BLaER1 treated with 17β-estradiol and CSF1 and Interleukin-3, amounts not matched to agents 10 nM and 100 nM (cell line): ENCODE measurements at regions not wholly inside any gene's neighbourhood (a gene's known extent, or its start where the extent isn't known, plus 50 kb on each side); places are given as distances from the start of the nearest gene placed in this dataset.

Source experiments
- H3K27ac ChIP-seq, 11 experiments: shearing (Covaris generic); formaldehyde crosslinking; 2 replicates each; pipeline ENCODE4 v1.8.1; 2022
- H3K27me3 ChIP-seq, 11 experiments: shearing (Covaris generic); formaldehyde crosslinking; 2 replicates each; pipeline ENCODE4 v1.8.1; 2022
- H3K36me3 ChIP-seq, 11 experiments: shearing (Covaris generic); formaldehyde crosslinking; 2 replicates each; pipeline ENCODE4 v1.8.1; 2022
- H3K4me1 ChIP-seq, 10 experiments: shearing (Covaris generic); formaldehyde crosslinking; 2 replicates each; pipeline ENCODE4 v1.8.1; 2022
- H3K4me2 ChIP-seq, 11 experiments: shearing (Covaris generic); formaldehyde crosslinking; 2 replicates each; pipeline ENCODE4 v1.8.1; 2022
- H3K4me3 ChIP-seq, 10 experiments: shearing (Covaris generic); formaldehyde crosslinking; 2 replicates each; pipeline ENCODE4 v1.8.1; 2022
- H3K9ac ChIP-seq, 11 experiments: shearing (Covaris generic); formaldehyde crosslinking; 2 replicates each; pipeline ENCODE4 v1.8.1; 2022
- H3K9me3 ChIP-seq, 11 experiments: shearing (Covaris generic); formaldehyde crosslinking; replicated peaks in 1 of 11; 2 replicates each; pipeline ENCODE4 v1.8.1; 2022
- H4K20me1 ChIP-seq, 11 experiments: shearing (Covaris generic); formaldehyde crosslinking; 2 replicates each; pipeline ENCODE4 v1.8.1; 2022
- Cebpa-rat ChIP-seq, 11 experiments: shearing (Covaris generic); IDR thresholded peaks; 2 replicates each; pipeline ENCODE4 v1.8.1; 2022

GRCh38 chr2:196478588-196478987 is 160.9 kb upstream of the CCDC150 start:
- Histone ChIP-seq H3K4me1 (no peaks in the 10 kb centered on the region), H3K27me3 (no peaks in the 10 kb centered on the region), H3K4me3 (no peak overlapping the region), H3K27ac (no peak overlapping the region), H4K20me1 (no peaks in the 10 kb centered on the region), H3K36me3 (no peaks in the 10 kb centered on the region), H3K4me2 (no peak overlapping the region), H3K9me3 (no peaks in the 10 kb centered on the region), H3K9ac (no peak overlapping the region)
- TF ChIP-seq Cebpa-rat (IDR thresholded peaks at IDR 0.05) = no peak

GRCh38 chr2:196479350-196479749 is 160.2 kb upstream of the CCDC150 start:
- no peak overlapping the region for H3K9ac ChIP-seq

GRCh38 chr2:196480653-196481323 is 158.7 kb upstream of the CCDC150 start:
- H3K36me3 ChIP-seq = no peaks in the 10 kb centered on the region
- TF ChIP-seq Cebpa-rat (IDR thresholded peaks at IDR 0.05) = no peak
- H3K4me2 ChIP-seq = no peak overlapping the region
- H3K4me1 ChIP-seq = no peaks in the 10 kb centered on the region
- no peak overlapping the region for H3K27ac ChIP-seq
- H3K4me3 ChIP-seq = no peak overlapping the region
- no peaks in the 10 kb centered on the region for H3K27me3 ChIP-seq
- no peak overlapping the region for H3K9ac ChIP-seq
- no peaks in the 10 kb centered on the region for H4K20me1 ChIP-seq
- H3K9me3 ChIP-seq = no peaks in the 10 kb centered on the region

More at GRCh38 chr2:196479350-196479749, 160.2 kb upstream of the CCDC150 start:
- H3K4me1 ChIP-seq = no peaks in the 10 kb centered on the region
- no peak overlapping the region for H3K27ac ChIP-seq
- no peaks in the 10 kb centered on the region for H4K20me1 ChIP-seq
- H3K27me3 ChIP-seq = no peaks in the 10 kb centered on the region
- H3K4me2 ChIP-seq = no peak overlapping the region
- no peak overlapping the region for H3K4me3 ChIP-seq
- TF ChIP-seq Cebpa-rat (IDR thresholded peaks at IDR 0.05) = no peak
- H3K36me3 ChIP-seq = no peaks in the 10 kb centered on the region
- no peaks in the 10 kb centered on the region for H3K9me3 ChIP-seq

GRCh38 chr2:196481324-196481697 is 158.2 kb upstream of the CCDC150 start:
- Histone ChIP-seq H3K4me1 (no peaks in the 10 kb centered on the region), H3K27me3 (no peaks in the 10 kb centered on the region), H3K4me2 (no peak overlapping the region), H3K36me3 (no peaks in the 10 kb centered on the region), H4K20me1 (no peaks in the 10 kb centered on the region), H3K27ac (no peak overlapping the region), H3K4me3 (no peak overlapping the region), H3K9me3 (no peaks in the 10 kb centered on the region), H3K9ac (no peak overlapping the region)
- TF ChIP-seq Cebpa-rat (IDR thresholded peaks at IDR 0.05) = no peak

GRCh38 chr2:196482119-196483065 is 157.1 kb upstream of the CCDC150 start:
- no peaks in the 10 kb centered on the region for H4K20me1 ChIP-seq
- no peaks in the 10 kb centered on the region for H3K4me1 ChIP-seq
- no peak for TF ChIP-seq Cebpa-rat (IDR thresholded peaks at IDR 0.05)
- H3K4me3 ChIP-seq = no peak overlapping the region
- no peaks in the 10 kb centered on the region for H3K27me3 ChIP-seq
- no peaks in the 10 kb centered on the region for H3K36me3 ChIP-seq
- no peak overlapping the region for H3K9ac ChIP-seq
- H3K27ac ChIP-seq = no peak overlapping the region
- no peak overlapping the region for H3K4me2 ChIP-seq
- no peaks in the 10 kb centered on the region for H3K9me3 ChIP-seq

GRCh38 chr2:196486146-196486545 is 153.4 kb upstream of the CCDC150 start:
- Histone ChIP-seq H3K9me3 (no peaks in the 10 kb centered on the region), H3K27ac (no peak overlapping the region), H3K4me2 (no peak overlapping the region), H3K9ac (no peak overlapping the region), H3K4me3 (no peak overlapping the region), H4K20me1 (no peaks in the 10 kb centered on the region), H3K4me1 (no peaks in the 10 kb centered on the region), H3K36me3 (no peaks in the 10 kb centered on the region), H3K27me3 (no peaks in the 10 kb centered on the region)
- no peak for TF ChIP-seq Cebpa-rat (IDR thresholded peaks at IDR 0.05)

GRCh38 chr2:196487417-196487816 is 152.1 kb upstream of the CCDC150 start:
- no peak overlapping the region for H3K27ac ChIP-seq
- H3K9ac ChIP-seq = no peak overlapping the region
- H3K27me3 ChIP-seq = no peaks in the 10 kb centered on the region
- no peaks in the 10 kb centered on the region for H3K9me3 ChIP-seq
- H3K4me2 ChIP-seq = no peak overlapping the region
- H3K4me1 ChIP-seq = no peaks in the 10 kb centered on the region
- no peaks in the 10 kb centered on the region for H4K20me1 ChIP-seq
- H3K36me3 ChIP-seq = no peaks in the 10 kb centered on the region
- no peak for TF ChIP-seq Cebpa-rat (IDR thresholded peaks at IDR 0.05)
- no peak overlapping the region for H3K4me3 ChIP-seq

GRCh38 chr2:196489371-196489770 is 150.1 kb upstream of the CCDC150 start:
- peaks cover 0 to 6% (median 5%) of the 10 kb centered on the region in 11 experiments; a peak in 2 of 22 replicates for H3K9me3 ChIP-seq
- TF ChIP-seq Cebpa-rat (IDR thresholded peaks at IDR 0.05) = no peak
- no peaks in the 10 kb centered on the region for H3K27me3 ChIP-seq
- no peak overlapping the region for H3K9ac ChIP-seq
- H3K4me3 ChIP-seq = no peak overlapping the region
- H3K36me3 ChIP-seq = no peaks in the 10 kb centered on the region
- H3K27ac ChIP-seq = no peak overlapping the region
- no peaks in the 10 kb centered on the region for H3K4me1 ChIP-seq
- H3K4me2 ChIP-seq = no peak overlapping the region
- no peaks in the 10 kb centered on the region for H4K20me1 ChIP-seq

- TF ChIP-seq Cebpa-rat (IDR thresholded peaks at IDR 0.05) = no peak
- no peaks in the 10 kb centered on the region for H3K27me3 ChIP-seq
- H3K36me3 ChIP-seq = no peaks in the 10 kb centered on the region
- no peak overlapping the region for H3K9ac ChIP-seq
- peaks cover 0 to 6% (median 6%) of the 10 kb centered on the region in 11 experiments; a peak in 3 of 22 replicates for H3K9me3 ChIP-seq
- no peaks in the 10 kb centered on the region for H3K4me1 ChIP-seq
- no peak overlapping the region for H3K27ac ChIP-seq
- no peak overlapping the region for H3K4me2 ChIP-seq
- H4K20me1 ChIP-seq = no peaks in the 10 kb centered on the region
- no peak overlapping the region for H3K4me3 ChIP-seq
These were observed 146.6 kb upstream of the CCDC150 start for GRCh38 chr2:196492946-196493345.
